GM19193 (cell line): ENCODE measurements at regions not wholly inside any gene's neighbourhood (a gene's known extent, or its start where the extent isn't known, plus 50 kb on each side); places are given as distances from the start of the nearest gene placed in this dataset.

Experiments
- POLR2A ChIP-seq: IDR thresholded peaks from 4 replicates; pipeline ENCODE4 v1.6.1; 2011; ENCODE audit not compliant: insufficient read depth, insufficient read length; ENCODE audit errors: extremely low read depth

DNA sequence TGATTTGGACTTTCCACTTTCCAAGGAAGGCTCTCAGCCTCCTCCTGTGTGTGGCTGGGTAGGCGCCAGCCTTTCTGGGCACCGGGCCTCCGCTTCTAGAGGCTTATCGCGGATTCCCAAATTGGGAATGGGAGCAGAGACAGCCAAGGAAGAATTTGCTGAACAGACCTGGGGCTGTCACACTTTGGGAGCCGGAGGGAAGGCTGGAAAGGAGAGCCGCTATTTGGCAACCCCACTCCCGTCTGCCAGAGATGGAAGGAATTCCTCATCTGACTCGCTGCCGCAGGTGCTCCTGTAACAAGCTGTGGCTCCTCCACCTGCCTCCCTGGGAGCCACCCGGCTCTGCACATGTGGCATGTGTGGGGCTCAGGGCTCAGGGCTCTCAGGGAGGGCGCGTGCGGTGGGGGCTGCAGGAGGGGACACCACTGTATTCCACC, 50.8 kb upstream of the ECHDC3 start:
- TF ChIP-seq POLR2A, result no peak

DNA sequence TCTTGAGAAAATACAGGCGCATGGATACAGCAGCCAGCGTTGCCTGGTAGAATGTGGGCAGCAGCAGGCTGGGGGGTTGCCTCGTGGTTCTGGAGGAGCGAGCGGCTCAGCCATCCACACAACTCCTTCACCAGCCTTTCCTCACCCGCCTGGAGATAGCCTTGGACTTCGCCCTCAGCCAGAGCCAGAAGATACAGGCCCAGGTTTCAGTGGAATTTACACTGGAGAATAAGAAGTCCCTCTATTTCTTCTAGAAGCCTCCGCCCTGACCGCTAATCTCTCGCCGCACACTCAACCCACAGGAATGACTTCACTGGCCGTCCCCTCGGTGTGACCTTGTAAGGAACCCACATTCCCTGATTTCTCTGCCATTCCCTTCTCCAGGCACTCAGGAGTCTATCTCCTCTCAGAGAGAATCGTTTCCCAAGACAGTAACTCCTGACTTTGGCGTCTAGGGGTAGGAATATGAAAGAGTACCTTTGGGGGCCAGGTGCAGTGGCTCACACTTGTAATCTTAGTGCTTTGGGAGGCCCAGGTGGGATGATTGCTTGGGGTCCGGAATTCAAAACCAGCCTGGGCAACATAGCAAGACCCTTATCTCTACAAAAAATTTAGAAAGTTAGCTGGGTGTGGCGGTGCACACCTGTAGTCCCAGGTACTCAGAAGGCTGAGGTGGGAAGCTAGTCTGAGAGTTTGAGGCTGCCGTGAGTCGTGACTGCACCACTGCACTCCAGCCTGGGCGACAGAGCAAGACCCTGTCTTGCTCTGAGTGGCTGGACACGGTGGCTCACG, 52.0 kb upstream of the ECHDC3 start:
- TF ChIP-seq POLR2A, result no peak

DNA sequence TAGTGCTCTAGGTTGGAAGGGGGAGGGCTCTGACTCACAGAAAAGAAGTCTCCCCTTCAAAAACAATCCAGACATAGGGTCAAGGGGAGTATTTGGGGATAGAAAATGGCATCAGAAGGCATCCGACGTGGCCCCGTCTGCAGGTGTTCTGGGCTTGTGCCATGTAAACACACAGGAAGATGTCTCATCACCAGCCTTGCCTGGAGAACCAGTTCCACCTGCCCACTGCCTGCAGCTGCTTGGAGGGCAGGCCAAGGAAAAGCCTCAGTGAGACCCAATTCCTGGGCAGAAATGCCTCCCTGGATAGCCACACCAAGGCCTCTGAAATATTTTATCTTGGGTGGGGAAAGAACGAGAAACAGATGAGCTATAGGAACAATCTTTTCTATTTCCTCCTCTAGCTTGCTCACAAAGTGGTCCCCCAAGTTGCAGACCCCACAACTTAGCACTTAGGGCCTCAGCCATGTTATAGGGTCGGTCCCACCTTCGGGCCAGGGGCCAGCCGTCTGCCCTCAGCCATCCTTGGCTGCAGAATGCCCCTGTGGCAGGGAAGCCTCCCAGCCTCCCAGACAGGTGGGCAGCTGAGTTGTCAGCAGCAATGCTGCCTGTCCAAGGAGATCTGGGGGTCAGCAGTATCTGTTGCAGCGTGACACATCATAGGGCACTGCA, 54.3 kb upstream of the ECHDC3 start:
- TF ChIP-seq POLR2A, result no peak

DNA sequence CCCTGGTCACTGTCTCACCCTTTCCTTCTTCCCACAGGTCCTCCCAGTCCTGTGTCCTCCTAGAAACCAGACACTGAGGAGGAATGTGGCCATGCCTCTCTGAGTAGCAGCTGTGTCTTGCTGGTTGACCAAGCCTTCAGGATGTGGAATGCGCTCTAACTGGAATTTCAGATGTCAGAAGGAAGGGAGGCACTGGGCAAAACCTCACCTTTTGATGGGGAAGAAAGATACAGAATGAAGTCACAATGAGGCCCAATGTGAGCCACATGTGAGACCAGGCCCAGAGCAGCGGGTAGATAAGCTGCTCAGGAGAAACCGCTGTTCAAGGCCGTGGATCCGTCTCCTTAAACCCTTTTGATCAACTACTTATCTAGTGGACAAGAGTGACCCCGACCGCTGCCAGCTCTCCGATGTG, 54.8 kb upstream of the ECHDC3 start:
- TF ChIP-seq POLR2A, result no peak

DNA sequence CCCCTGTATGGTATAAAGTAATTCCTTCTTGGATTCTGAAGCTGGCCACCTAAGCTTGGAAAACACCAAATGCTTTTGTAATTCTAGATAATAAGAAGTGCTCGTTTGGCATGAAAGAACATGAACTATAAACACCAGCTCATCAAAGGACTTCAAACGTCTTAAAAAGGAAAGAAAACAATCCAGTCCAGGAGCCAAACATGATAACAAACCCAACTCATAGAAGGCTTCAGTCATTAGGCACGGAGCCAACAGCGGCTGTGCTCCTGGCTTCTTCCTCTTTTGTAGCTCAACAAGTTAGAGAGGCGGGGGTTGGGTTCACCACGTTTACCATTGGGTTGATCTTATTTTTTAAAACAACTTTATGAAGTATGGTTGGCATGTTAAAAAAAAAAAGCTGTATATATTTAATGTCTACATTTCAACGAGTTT, 56.4 kb upstream of the ECHDC3 start:
- TF ChIP-seq POLR2A, result no peak

DNA sequence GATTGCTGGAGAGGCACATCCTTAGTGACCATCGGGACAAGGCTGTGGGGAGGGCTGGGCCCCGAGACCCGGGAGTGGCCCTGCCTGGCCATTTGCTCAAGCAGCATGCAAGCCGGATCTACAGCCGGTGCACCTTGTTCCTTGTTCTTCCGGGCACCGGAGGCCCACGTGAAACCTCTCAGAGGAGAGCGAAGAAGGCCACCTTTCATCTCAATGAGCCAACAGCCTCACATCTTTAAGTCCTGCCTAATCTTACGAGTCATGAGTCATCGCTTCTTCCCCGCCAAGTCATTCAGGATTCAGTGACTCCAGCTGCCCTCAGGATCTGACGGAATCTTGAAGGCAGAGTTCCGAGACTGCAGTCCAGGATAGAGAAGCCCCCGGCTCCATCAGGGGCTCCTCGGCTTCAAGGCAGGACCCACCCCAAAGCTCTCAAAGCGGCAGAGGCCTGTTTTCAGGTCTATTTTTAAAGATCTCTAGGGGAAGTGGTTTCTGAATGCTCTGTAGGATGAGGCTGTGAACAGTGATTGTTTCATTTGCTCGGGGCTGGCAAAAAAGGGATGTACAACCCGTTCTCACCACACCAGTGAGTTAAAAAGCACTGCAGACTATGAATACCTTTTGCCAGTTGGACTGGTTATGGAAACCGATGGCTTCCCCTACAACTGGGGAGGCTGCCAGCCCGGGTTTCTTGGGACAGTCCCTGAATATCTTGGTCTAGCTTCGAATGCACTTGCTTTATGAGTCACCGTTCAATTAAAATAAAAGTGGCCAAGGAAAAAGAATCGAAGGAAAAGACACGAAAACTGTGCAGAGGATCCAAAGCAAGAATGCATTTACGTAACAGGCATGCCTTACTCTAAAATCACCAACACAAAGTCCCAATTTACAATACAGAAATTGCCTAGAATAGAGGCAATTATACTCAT, 57.2 kb upstream of the ECHDC3 start:
- peak; percentile 71 for TF ChIP-seq POLR2A

DNA sequence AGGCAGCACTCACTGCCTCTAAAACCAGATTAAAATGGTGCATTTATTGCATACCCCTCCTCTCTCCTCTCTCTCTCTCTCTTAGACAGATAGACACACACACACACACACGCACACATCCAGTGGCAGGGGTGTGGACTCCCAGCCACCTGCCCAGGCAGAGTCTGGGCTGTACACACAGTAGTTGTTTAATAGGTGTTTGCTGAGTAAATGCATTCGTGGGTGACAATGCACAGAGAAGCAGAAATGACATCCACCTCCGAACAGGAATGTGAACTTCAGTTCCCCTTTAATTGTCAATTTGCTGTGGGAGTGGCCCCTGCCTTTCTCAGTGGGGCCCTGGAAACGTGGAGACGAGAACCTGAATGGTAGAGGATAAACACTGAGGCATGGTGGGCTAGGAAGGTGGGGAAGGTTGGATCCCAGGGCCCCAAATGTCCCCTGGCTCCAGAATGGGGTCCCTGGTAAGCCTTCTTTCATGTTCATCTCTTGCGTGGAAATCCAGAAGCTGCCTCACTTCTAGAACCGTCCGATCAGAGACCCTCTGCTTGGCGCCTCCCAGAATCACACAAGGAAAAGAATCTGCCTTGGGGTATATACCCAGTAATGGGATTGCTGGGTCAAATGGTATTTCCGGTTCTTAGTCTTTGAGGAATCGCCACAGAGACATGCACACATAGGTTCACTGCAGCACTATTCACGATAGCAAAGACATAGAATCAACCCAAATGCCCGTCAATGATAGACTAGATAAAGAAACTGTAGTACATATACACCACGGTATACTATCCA, 58.5 kb upstream of the ECHDC3 start:
- TF ChIP-seq POLR2A, result no peak

DNA sequence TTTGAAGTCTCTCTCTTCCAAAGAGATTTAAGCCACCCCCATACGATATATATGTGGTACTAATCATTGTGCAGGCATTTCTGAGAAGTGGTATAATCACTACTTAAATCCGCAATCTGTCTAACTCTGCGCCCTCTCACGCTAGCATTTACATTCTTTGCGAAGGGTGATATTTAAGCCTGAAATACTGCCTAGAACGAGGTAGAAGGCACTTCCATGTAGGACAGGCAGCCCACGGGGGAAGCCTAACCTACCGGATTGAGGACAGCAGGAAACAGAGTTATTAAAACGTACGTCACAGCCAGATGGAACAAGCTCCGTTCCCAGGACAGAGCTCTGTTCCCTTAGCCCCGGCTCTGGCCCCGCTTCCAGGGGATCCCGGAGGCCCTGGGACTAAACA, 59.3 kb upstream of the ECHDC3 start:
- no peak for TF ChIP-seq POLR2A

DNA sequence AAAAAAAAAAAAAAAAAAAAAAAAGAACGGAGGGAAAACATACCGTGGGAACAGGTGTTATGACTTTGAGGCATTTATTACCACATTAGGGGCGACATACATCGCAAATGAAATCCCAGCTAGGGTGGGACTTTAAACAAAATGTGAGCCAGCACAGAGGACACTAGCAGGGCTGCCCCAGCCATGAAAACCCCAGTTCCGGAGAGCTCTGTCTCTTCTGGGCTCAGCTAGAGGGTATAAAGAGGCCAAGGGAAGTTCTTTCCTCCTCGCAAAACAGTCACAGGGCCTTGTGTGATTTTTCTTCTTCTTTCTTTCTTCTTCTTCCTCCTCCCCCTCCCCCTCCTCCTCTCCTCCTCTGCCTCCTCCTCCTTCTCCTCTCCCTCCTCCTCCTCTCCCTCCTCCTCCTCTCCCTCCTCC, 59.9 kb upstream of the ECHDC3 start:
- no peak for TF ChIP-seq POLR2A

DNA sequence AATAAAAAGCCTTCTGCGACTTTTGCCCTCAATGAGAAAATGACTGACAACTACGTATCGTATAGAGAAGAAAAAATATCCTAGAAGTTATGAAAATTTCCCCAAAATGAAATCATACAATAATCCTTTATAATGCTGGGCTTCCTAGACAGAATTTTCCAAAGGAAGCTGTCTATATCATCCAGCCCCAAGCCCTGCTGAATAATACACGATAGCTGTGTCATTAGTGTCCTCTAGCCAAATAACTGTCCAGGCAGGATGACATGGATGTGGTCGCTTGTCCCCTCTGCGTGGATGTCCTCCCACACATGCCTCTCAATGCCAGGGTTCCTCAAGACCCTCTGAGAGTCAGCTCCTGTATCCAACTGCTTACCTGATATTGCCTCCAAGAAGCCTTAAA, 61.7 kb upstream of the ECHDC3 start:
- TF ChIP-seq POLR2A, result no peak

DNA sequence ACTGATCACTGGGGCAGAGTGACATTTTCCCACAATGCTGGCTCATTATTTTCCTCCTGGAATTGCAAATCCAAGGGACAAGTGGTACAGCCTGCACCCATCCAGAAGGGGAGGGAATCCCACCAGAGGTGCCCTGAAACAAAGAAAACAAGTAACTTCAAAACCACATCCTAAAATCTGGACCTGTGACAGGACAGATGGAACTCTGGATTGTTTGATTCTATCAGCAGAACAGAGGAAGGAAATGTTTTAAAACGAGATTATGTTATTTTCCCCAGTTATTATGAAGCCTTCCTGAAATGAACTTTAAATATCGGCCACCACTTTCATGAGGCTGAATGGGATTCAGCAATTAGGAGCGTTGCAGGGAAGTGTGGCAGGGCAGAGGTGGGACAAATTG, 62.2 kb upstream of the ECHDC3 start:
- no peak for TF ChIP-seq POLR2A

DNA sequence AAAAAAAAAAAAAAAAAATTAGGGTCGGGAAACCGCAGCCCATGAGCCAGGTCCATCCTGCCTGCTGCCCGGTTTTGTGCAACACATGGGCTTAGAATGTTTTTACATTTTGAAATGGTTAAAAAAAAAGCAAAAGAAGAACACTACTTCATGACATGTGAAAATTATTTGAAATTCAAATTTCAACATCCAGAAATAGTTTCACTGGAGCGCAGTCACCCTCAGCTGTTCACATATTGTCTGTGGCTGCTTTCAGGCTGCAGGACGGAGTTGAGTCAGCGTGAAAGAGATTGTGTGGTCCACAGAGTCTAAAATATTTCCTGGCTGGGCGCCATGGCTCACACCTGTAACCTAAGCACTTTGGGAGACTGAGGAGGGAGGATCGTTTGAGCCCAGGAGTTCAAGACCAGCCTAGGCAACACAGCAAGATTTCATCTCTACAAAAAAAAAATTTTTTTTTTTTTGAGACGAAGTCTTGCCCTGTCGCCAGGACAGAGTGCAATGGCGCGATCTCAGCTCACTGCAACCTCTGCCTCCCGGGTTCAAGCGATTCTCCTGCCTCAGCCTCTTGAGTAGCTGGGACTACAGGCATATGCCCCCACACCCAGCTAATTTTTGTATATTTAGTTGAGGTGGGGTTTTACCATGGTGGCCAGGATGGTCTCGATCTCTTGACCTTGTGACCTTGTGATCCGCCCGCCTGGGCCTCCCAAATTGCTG, 63.9 kb upstream of the ECHDC3 start:
- TF ChIP-seq POLR2A, result peak; percentile 37

DNA sequence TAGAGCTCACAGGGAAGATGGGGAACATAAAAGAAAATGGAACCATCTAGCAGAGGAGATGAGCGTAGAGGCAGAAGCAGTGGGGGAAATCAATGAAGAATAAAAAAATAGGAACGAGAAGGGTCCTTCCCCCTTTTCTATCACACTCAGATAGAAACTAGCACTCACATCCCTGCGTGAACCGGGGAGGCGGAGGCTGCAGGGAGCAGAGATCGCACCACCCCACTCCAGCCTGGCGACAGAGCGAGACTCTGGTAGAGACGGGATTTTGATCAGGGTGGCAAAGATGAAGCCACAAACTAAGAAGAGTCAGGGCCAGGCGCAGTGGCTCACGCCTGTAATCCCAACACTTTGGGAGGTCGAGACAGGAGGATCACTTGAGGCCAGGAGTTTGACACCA, 64.7 kb upstream of the ECHDC3 start:
- TF ChIP-seq POLR2A, result peak; percentile 30
